ENCODE measurements at regions not wholly inside any gene's neighbourhood (a gene's known extent, or its start where the extent isn't known, plus 50 kb on each side); places are given as distances from the start of the nearest gene placed in this dataset.

GRCh38 chr14:87082917-87083316 is 910.1 kb downstream of the GALC start:
- no peak overlapping the region for H3K27ac Mint-ChIP-seq (ENCODE audit: unreplicated experiment)
- DNase-seq: no peak
- H3K9me3 Mint-ChIP-seq (ENCODE audit: unreplicated experiment): no peaks in the 10 kb centered on the region
- TF ChIP-seq CTCF (IDR thresholded peaks at IDR 0.05; ENCODE audit: partially characterized antibody, unreplicated experiment): no peak
- no peaks in the 10 kb centered on the region for H3K36me3 Mint-ChIP-seq (ENCODE audit: unreplicated experiment)
- peaks cover 2% of the 10 kb centered on the region for H3K27me3 Mint-ChIP-seq (ENCODE audit: unreplicated experiment)
- no peak overlapping the region for H3K4me3 Mint-ChIP-seq (ENCODE audit: unreplicated experiment)
- H3K4me1 Mint-ChIP-seq (ENCODE audit: low read depth, unreplicated experiment): peaks cover 10% of the 10 kb centered on the region

GRCh38 chr14:87081004-87081403 is 912.0 kb downstream of the GALC start:
- peaks cover 10% of the 10 kb centered on the region for H3K4me1 Mint-ChIP-seq (ENCODE audit: low read depth, unreplicated experiment)
- H3K4me3 Mint-ChIP-seq (ENCODE audit: unreplicated experiment): no peak overlapping the region
- H3K36me3 Mint-ChIP-seq (ENCODE audit: unreplicated experiment): no peaks in the 10 kb centered on the region
- no peak for DNase-seq
- H3K27ac Mint-ChIP-seq (ENCODE audit: unreplicated experiment): no peak overlapping the region
- no peak for TF ChIP-seq CTCF (IDR thresholded peaks at IDR 0.05; ENCODE audit: partially characterized antibody, unreplicated experiment)
- no peaks in the 10 kb centered on the region for H3K9me3 Mint-ChIP-seq (ENCODE audit: unreplicated experiment)
- peaks cover 2% of the 10 kb centered on the region for H3K27me3 Mint-ChIP-seq (ENCODE audit: unreplicated experiment)

GRCh38 chr14:87080146-87080545 is 912.8 kb downstream of the GALC start:
- Mint-ChIP-seq H3K9me3 (ENCODE audit: unreplicated experiment) (no peaks in the 10 kb centered on the region), H3K27ac (ENCODE audit: unreplicated experiment) (no peak overlapping the region), H3K36me3 (ENCODE audit: unreplicated experiment) (no peaks in the 10 kb centered on the region), H3K4me1 (ENCODE audit: low read depth, unreplicated experiment) (peaks cover 7% of the 10 kb centered on the region), H3K4me3 (ENCODE audit: unreplicated experiment) (no peak overlapping the region), H3K27me3 (ENCODE audit: unreplicated experiment) (peaks cover 2% of the 10 kb centered on the region)
- no peak for TF ChIP-seq CTCF (IDR thresholded peaks at IDR 0.05; ENCODE audit: partially characterized antibody, unreplicated experiment)
- DNase-seq: no peak

GRCh38 chr14:87079416-87079815 is 913.6 kb downstream of the GALC start:
- Mint-ChIP-seq H3K4me1 (ENCODE audit: low read depth, unreplicated experiment) (peaks cover 6% of the 10 kb centered on the region), H3K36me3 (ENCODE audit: unreplicated experiment) (no peaks in the 10 kb centered on the region), H3K27me3 (ENCODE audit: unreplicated experiment) (peaks cover under 1% of the 10 kb centered on the region), H3K4me3 (ENCODE audit: unreplicated experiment) (no peak overlapping the region), H3K27ac (ENCODE audit: unreplicated experiment) (no peak overlapping the region), H3K9me3 (ENCODE audit: unreplicated experiment) (no peaks in the 10 kb centered on the region)
- TF ChIP-seq CTCF (IDR thresholded peaks at IDR 0.05; ENCODE audit: partially characterized antibody, unreplicated experiment): no peak
- no peak for DNase-seq

GRCh38 chr14:87076922-87077321 is 916.1 kb downstream of the GALC start:
- Mint-ChIP-seq H3K4me3 (ENCODE audit: unreplicated experiment) (no peak overlapping the region), H3K27me3 (ENCODE audit: unreplicated experiment) (no peaks in the 10 kb centered on the region), H3K9me3 (ENCODE audit: unreplicated experiment) (no peaks in the 10 kb centered on the region), H3K36me3 (ENCODE audit: unreplicated experiment) (no peaks in the 10 kb centered on the region), H3K27ac (ENCODE audit: unreplicated experiment) (no peak overlapping the region), H3K4me1 (ENCODE audit: low read depth, unreplicated experiment) (peaks cover 6% of the 10 kb centered on the region)
- no peak for DNase-seq
- TF ChIP-seq CTCF (IDR thresholded peaks at IDR 0.05; ENCODE audit: partially characterized antibody, unreplicated experiment): no peak

All from glutamatergic neuron (in vitro differentiated cells).